ENCODE measurements at regions not wholly inside any gene's neighbourhood (a gene's known extent, or its start where the extent isn't known, plus 50 kb on each side); places are given as distances from the start of the nearest gene placed in this dataset.

DNA sequence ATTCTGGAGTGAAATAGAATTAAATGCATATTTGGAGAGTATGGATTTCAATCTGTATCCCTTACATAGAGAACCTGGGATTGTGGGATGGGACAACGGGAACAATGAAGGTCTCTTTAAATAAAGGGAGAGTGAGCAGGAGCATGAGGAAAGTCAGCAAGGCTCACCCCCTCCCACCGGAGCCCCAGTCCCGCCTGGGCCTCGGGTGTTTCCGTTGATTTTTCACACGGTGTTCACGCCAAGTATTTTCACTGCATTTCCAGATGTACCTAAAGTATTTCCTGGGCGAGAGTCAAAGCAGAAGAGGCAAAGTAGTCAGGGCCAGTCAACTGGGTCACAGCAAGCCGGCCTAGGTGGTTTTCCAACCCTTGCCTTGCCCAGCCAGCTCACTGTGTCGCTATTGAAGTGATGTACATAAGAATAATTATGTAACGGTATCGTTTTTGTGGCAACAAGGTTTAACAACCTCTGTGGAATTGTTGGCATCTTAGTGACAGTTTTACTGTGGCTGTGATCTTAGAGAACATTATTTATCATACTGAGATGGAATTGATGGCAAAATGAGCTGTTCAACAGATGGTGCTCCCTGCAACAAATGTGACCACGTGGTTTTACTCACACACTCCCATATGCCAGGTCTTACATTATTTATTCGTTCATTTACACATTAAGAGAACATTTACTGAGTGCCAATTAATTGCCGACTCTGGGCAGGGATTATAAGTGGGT, 177.3 kb downstream of the ADAMTS15 start:
- H2AFZ ChIP-seq (ENCODE audit: control insufficient read depth, low read length), result no peak overlapping the region
- no peak overlapping the region for H3K9ac ChIP-seq (ENCODE audit: control insufficient read depth, extremely low read depth, insufficient read depth, low read length)
- no peaks in the 10 kb centered on the region for H3K9me1 ChIP-seq (ENCODE audit: control insufficient read depth, extremely low read depth, insufficient read depth, low read length)
- dilution Hi-C loops (cut with MboI; ENCODE audit: extremely low pct_ligation_motif_present, low sequenced_read_pairs), result no loop called here
- H3K79me2 ChIP-seq (ENCODE audit: control insufficient read depth, insufficient read depth, low read length), result no peaks in the 10 kb centered on the region
- H3K4me3 ChIP-seq (ENCODE audit: control insufficient read depth in 2 of 3, extremely low read depth in 1 of 3, insufficient read depth in 2 of 3, low read depth in 1 of 3, low read length in 3 of 3), result no peak overlapping the region
- FAIRE-seq (no peak), DNase-seq (ENCODE audit: low read depth, low spot score) (no peak)
- H3K9me3 ChIP-seq (ENCODE audit: control insufficient read depth, low read depth, low read length), result no peaks in the 10 kb centered on the region
- no peak overlapping the region for H3K4me2 ChIP-seq (ENCODE audit: control insufficient read depth, extremely low read depth, insufficient read depth, low read depth, low read length)
- H4K20me1 ChIP-seq (ENCODE audit: control insufficient read depth, extremely low read depth, insufficient read depth, low read length), result no peaks in the 10 kb centered on the region
- H3K4me1 ChIP-seq (ENCODE audit: control insufficient read depth, extremely low read depth, insufficient read depth, low read length), result peaks cover 13% of the 10 kb centered on the region
- no peak overlapping the region for H3K27ac ChIP-seq (ENCODE audit: control insufficient read depth, insufficient read depth, low read length)
- no peaks in the 10 kb centered on the region for H3K27me3 ChIP-seq (ENCODE audit: control insufficient read depth, extremely low read depth, insufficient read depth, low read length)
- H3K36me3 ChIP-seq (ENCODE audit: control insufficient read depth in 2 of 2, extremely low read depth in 1 of 2, insufficient read depth in 2 of 2, low read length in 2 of 2), result no peaks in the 10 kb centered on the region
- no peak for TF ChIP-seq EZH2 (IDR thresholded peaks at IDR 0.05; ENCODE audit: low read length)
- TF ChIP-seq, protein P1, sequence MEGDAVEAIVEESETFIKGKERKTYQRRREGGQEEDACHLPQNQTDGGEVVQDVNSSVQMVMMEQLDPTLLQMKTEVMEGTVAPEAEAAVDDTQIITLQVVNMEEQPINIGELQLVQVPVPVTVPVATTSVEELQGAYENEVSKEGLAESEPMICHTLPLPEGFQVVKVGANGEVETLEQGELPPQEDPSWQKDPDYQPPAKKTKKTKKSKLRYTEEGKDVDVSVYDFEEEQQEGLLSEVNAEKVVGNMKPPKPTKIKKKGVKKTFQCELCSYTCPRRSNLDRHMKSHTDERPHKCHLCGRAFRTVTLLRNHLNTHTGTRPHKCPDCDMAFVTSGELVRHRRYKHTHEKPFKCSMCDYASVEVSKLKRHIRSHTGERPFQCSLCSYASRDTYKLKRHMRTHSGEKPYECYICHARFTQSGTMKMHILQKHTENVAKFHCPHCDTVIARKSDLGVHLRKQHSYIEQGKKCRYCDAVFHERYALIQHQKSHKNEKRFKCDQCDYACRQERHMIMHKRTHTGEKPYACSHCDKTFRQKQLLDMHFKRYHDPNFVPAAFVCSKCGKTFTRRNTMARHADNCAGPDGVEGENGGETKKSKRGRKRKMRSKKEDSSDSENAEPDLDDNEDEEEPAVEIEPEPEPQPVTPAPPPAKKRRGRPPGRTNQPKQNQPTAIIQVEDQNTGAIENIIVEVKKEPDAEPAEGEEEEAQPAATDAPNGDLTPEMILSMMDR (optimal IDR thresholded peaks at IDR 0.05 in 1 of 3, IDR thresholded peaks at IDR 0.05 in 1 of 3, conservative IDR thresholded peaks at IDR 0.05 in 1 of 3; ENCODE audit: extremely low read depth in 1 of 3, insufficient read depth in 2 of 3, low read length in 3 of 3), result no peak

DNA sequence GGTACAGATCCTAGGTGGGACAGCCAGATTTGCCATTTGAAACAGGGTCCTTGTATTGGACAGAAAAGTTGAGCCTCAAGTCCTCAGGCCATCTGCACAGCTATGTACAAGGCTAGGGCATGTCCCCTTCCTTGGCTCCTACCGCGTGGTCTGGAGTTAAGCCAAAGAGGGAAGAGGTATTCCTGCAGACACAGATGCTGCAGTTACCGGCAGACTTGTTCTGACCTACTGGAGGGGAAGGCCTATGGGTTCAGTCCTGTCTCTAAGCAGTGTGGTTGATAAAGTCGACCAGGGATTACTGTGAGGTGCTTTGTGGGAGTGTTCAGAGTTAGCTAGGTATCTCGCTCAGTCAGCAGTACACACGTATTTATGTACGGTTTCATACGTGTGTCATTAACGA, 180.6 kb downstream of the ADAMTS15 start:
- peaks cover 31% of the 10 kb centered on the region for H3K4me1 ChIP-seq (ENCODE audit: control insufficient read depth, extremely low read depth, insufficient read depth, low read length)
- dilution Hi-C loops (cut with MboI; ENCODE audit: extremely low pct_ligation_motif_present, low sequenced_read_pairs), result no loop called here
- H3K4me3 ChIP-seq (ENCODE audit: control insufficient read depth in 2 of 3, extremely low read depth in 1 of 3, insufficient read depth in 2 of 3, low read depth in 1 of 3, low read length in 3 of 3), result no peak overlapping the region
- no peaks in the 10 kb centered on the region for H3K9me1 ChIP-seq (ENCODE audit: control insufficient read depth, extremely low read depth, insufficient read depth, low read length)
- H2AFZ ChIP-seq (ENCODE audit: control insufficient read depth, low read length), result peak overlapping the region; percentile 12
- no peaks in the 10 kb centered on the region for H3K27me3 ChIP-seq (ENCODE audit: control insufficient read depth, extremely low read depth, insufficient read depth, low read length)
- H3K9me3 ChIP-seq (ENCODE audit: control insufficient read depth, low read depth, low read length), result no peaks in the 10 kb centered on the region
- no peak overlapping the region for H3K27ac ChIP-seq (ENCODE audit: control insufficient read depth, insufficient read depth, low read length)
- no peaks in the 10 kb centered on the region for H3K79me2 ChIP-seq (ENCODE audit: control insufficient read depth, insufficient read depth, low read length)
- DNase-seq (ENCODE audit: low read depth, low spot score), result no peak
- TF ChIP-seq, protein P1 (optimal IDR thresholded peaks at IDR 0.05 in 1 of 3, IDR thresholded peaks at IDR 0.05 in 1 of 3, conservative IDR thresholded peaks at IDR 0.05 in 1 of 3; ENCODE audit: extremely low read depth in 1 of 3, insufficient read depth in 2 of 3, low read length in 3 of 3), result no peak
- TF ChIP-seq EZH2 (IDR thresholded peaks at IDR 0.05; ENCODE audit: low read length), result no peak
- no peaks in the 10 kb centered on the region for H4K20me1 ChIP-seq (ENCODE audit: control insufficient read depth, extremely low read depth, insufficient read depth, low read length)
- H3K36me3 ChIP-seq (ENCODE audit: control insufficient read depth in 2 of 2, extremely low read depth in 1 of 2, insufficient read depth in 2 of 2, low read length in 2 of 2), result no peaks in the 10 kb centered on the region
- H3K4me2 ChIP-seq (ENCODE audit: control insufficient read depth, extremely low read depth, insufficient read depth, low read depth, low read length), result peak overlapping the region; percentile 28
- FAIRE-seq, result peak; percentile 94
- no peak overlapping the region for H3K9ac ChIP-seq (ENCODE audit: control insufficient read depth, extremely low read depth, insufficient read depth, low read length)
